K562 (cell line): ENCODE measurements at regions not wholly inside any gene's neighbourhood (a gene's known extent, or its start where the extent isn't known, plus 50 kb on each side); places are given as distances from the start of the nearest gene placed in this dataset.

Experiments
- ATAC-seq: fragments of 200-7000 bp; cut with Tn5 transposase; 3 replicates; pipeline ENCODE4 v1.9.1; 2020; ENCODE audit warnings: moderate library complexity
- BruUV-seq: library from RNA; stranded (reverse); fragments of 400-500 nt; replicated peaks from 2 replicates; lab custom pipeline; 2021; lab: Mats Ljungman, UMichigan
- CTCF ChIA-PET: fragments of 300-600 bp; formaldehyde crosslinking; extraction: SDS; loops from one replicate; lab custom pipeline; 2021; ENCODE audit warnings: low intra/inter-chr PET ratio; lab: Yijun Ruan, JAX
- POLR2A ChIA-PET: fragments of 300-600, 350-650 bp; sonication (Branson Sonifier 250); formaldehyde crosslinking; extraction: SDS; loops from one replicate; lab custom pipeline; 2021; ENCODE audit warnings: antibody characterized with exemption, inconsistent platforms; lab: Yijun Ruan, JAX
- DNase-seq, 4 experiments: peaks; one replicate each; pipeline versions ENCODE4 v3.0.0 to v3.0.0-alpha.2; 2011 to 2018; ENCODE audit warnings: low spot score in 3 of 4, mixed read lengths in 3 of 4; ENCODE audit errors: extremely low read depth in 1 of 4
- FAIRE-seq: peaks from 2 replicates; lab custom pipeline; 2011; peaks lifted over from hg19 to GRCh38; lab: Jason Lieb, UNC
- H2AFZ ChIP-seq: 2 replicates; pipeline ENCODE4 v1.6.0; 2011; ENCODE audit warnings: low read depth, low read length, control low read depth, inconsistent platforms
- H3K27ac ChIP-seq: fragments of 200-600 bp; 3 replicates; pipeline ENCODE4 v1.8.0; 2011; ENCODE audit warnings: low read depth, mild to moderate bottlenecking, control low read depth, inconsistent platforms, low read length, moderate library complexity, mixed read lengths; ENCODE audit errors: extremely low read depth
- H3K27me3 ChIP-seq, 2 experiments: fragments of 300-600 bp in 1 of 2; 2 replicates in 1 of 2; 3 replicates in 1 of 2; pipeline versions ENCODE4 v1.6.0 to v1.8.0; 2011; ENCODE audit warnings: inconsistent platforms in 2 of 2, low read length in 2 of 2, mild to moderate bottlenecking in 1 of 2, mixed read lengths in 1 of 2, moderate library complexity in 1 of 2; ENCODE audit not compliant: control insufficient read depth in 2 of 2, insufficient read depth in 2 of 2
- H3K36me3 ChIP-seq: fragments of 300-600 bp; 3 replicates; pipeline ENCODE4 v1.8.0; 2011; ENCODE audit warnings: mild to moderate bottlenecking, low read length, inconsistent platforms; ENCODE audit not compliant: control insufficient read depth, insufficient read depth
- H3K4me1 ChIP-seq, 2 experiments: fragments of 200-600 bp in 1 of 2; replicated peaks in 1 of 2; 2 replicates in 1 of 2; 3 replicates in 1 of 2; pipeline versions ENCODE4 v1.5.1 to v1.8.0; 2011; ENCODE audit warnings: inconsistent platforms in 2 of 2, low read length in 2 of 2, mild to moderate bottlenecking in 1 of 2, mixed read lengths in 1 of 2, moderate library complexity in 1 of 2; ENCODE audit not compliant: control insufficient read depth in 2 of 2, insufficient read depth in 2 of 2
- H3K4me2 ChIP-seq: 2 replicates; pipeline ENCODE4 v1.6.1; 2011; ENCODE audit warnings: low read length, control low read depth, inconsistent platforms, mixed read lengths; ENCODE audit not compliant: insufficient read depth
- H3K4me3 ChIP-seq: fragments of 200-600 bp; sonication (generic), shearing (Covaris generic); 2 replicates; pipeline ENCODE4 v1.5.1; 2016; ENCODE audit warnings: control low read depth, inconsistent platforms
- H3K79me2 ChIP-seq: fragments of 200-600 bp; 3 replicates; pipeline ENCODE4 v1.8.0; 2011; ENCODE audit warnings: low read length, inconsistent platforms; ENCODE audit not compliant: control insufficient read depth, insufficient read depth
- H3K9ac ChIP-seq, 2 experiments: 2 replicates each; pipeline versions ENCODE4 v1.6.0 to v1.6.1; 2011; ENCODE audit warnings: low read depth in 2 of 2, low read length in 2 of 2, control low read depth in 1 of 2, inconsistent platforms in 1 of 2, mild to moderate bottlenecking in 1 of 2, mixed read lengths in 1 of 2; ENCODE audit not compliant: insufficient read depth in 1 of 2
- H3K9me1 ChIP-seq: one replicate; pipeline ENCODE4 v1.6.0; 2011; ENCODE audit warnings: inconsistent platforms, mild to moderate bottlenecking, low read length, moderate library complexity; ENCODE audit not compliant: control insufficient read depth, insufficient read depth
- H3K9me3 ChIP-seq: replicated peaks from 2 replicates; pipeline ENCODE4 v1.5.1; 2011; ENCODE audit warnings: low read depth, low read length, inconsistent platforms; ENCODE audit not compliant: control insufficient read depth, insufficient read depth
- H4K20me1 ChIP-seq: replicated peaks from 2 replicates; pipeline ENCODE4 v1.6.1; 2011; ENCODE audit warnings: low read length, inconsistent platforms, mixed read lengths; ENCODE audit not compliant: control insufficient read depth, insufficient read depth
- BHLHE40 ChIP-seq: IDR thresholded peaks from 2 replicates; pipeline ENCODE4 v1.6.1; 2011; ENCODE audit warnings: low read length, improper control_type of control experiment
- EP300 ChIP-seq: IDR thresholded peaks from 2 replicates; pipeline ENCODE4 v1.6.1; 2012; ENCODE audit warnings: low read length, improper control_type of control experiment
- FOXP1 ChIP-seq: sonication (generic); formaldehyde crosslinking; IDR thresholded peaks from 2 replicates; pipeline ENCODE4 v1.8.0; 2022; ENCODE audit warnings: mild to moderate bottlenecking, missing genetic modification reagents
- HMG20B ChIP-seq: fragments of 250-450 bp; sonication (Bioruptor Pico); IDR thresholded peaks from 2 replicates; pipeline ENCODE4 v1.5.0; 2021; ENCODE audit warnings: mild to moderate bottlenecking
- HNRNPL ChIP-seq: fragments of 200-400 bp; formaldehyde crosslinking; IDR thresholded peaks from 2 replicates; pipeline ENCODE4 v1.6.1; 2017; ENCODE audit warnings: low read depth, mild to moderate bottlenecking, low read length
- KDM2B ChIP-seq: fragments of 250-450 bp; sonication (Bioruptor Pico); IDR thresholded peaks from 2 replicates; pipeline ENCODE4 v1.8.0; 2021; ENCODE audit warnings: mild to moderate bottlenecking, moderate library complexity
- MTF1 ChIP-seq: fragments of 250-450 bp; sonication (Bioruptor Pico); IDR thresholded peaks from 2 replicates; pipeline ENCODE4 v1.9.0; 2021; ENCODE audit warnings: moderate library complexity, mild to moderate bottlenecking, inconsistent platforms, borderline replicate concordance
- NFATC3 ChIP-seq: fragments of 450-650 bp; IDR thresholded peaks from 2 replicates; pipeline ENCODE4 v1.6.1; 2017; ENCODE audit warnings: mild to moderate bottlenecking
- POLR2G ChIP-seq: fragments of 200-400 bp; formaldehyde crosslinking; IDR thresholded peaks from 2 replicates; pipeline ENCODE4 v1.6.1; 2017; ENCODE audit warnings: low read depth, mild to moderate bottlenecking, antibody characterized with exemption, low read length, moderate library complexity
- PURB ChIP-seq: sonication (generic); formaldehyde crosslinking; IDR thresholded peaks from 2 replicates; pipeline ENCODE4 v1.9.0; 2021; ENCODE audit warnings: low read depth, mild to moderate bottlenecking, missing genetic modification reagents
- RBM39 ChIP-seq: fragments of 200-400 bp; formaldehyde crosslinking; optimal IDR thresholded peaks from 2 replicates; pipeline ENCODE3; 2018; ENCODE audit warnings: low read depth, low read length
- RFX7 ChIP-seq: fragments of 250-450 bp; sonication (Bioruptor Pico); IDR thresholded peaks from 2 replicates; pipeline ENCODE4 v1.5.1; 2021; ENCODE audit warnings: mild to moderate bottlenecking
- ZNF644 ChIP-seq: fragments of 200-800 bp; sonication (Bioruptor generic); IDR thresholded peaks from 2 replicates; pipeline ENCODE4 v1.6.1; 2016; ENCODE audit warnings: low read depth, missing genetic modification characterization, missing compliant biosample characterization
- WGBS: fragments of 100-300 bp; shearing (Covaris generic); methylation state at CpG from one replicate; pipeline ENCODE4 v1.1.6; 2016; ENCODE audit warnings: low coverage, mixed read lengths; ENCODE audit not compliant: insufficient coverage; ENCODE audit errors: missing lambda C conversion rate; 5-methylcytosine and 5-hydroxymethylcytosine counted together
- in situ Hi-C: fragments of 300-500 bp; cut with MboI; formaldehyde crosslinking; loops from 4 replicates; pipeline ENCODE4 v1.15.0; 2018; ENCODE audit warnings: inconsistent platforms, mixed read lengths
- intact Hi-C: fragments of 100-400 bp; cut with micrococcal nuclease; formaldehyde crosslinking; loops from 2 replicates; pipeline ENCODE4 v1.14.2; 2022
- TF ChIP-seq, protein P1 (sequence below): fragments of 450-650 bp; IDR thresholded peaks from one replicate; pipeline ENCODE4 v1.6.1; 2018; ENCODE audit warnings: mild to moderate bottlenecking, moderate library complexity; ENCODE audit not compliant: partially characterized antibody
- TF ChIP-seq, protein P2 (sequence below): sonication (generic); formaldehyde crosslinking; IDR thresholded peaks from 2 replicates; pipeline ENCODE4 v1.8.1; 2023; ENCODE audit warnings: mild to moderate bottlenecking, missing genetic modification reagents

DNA sequence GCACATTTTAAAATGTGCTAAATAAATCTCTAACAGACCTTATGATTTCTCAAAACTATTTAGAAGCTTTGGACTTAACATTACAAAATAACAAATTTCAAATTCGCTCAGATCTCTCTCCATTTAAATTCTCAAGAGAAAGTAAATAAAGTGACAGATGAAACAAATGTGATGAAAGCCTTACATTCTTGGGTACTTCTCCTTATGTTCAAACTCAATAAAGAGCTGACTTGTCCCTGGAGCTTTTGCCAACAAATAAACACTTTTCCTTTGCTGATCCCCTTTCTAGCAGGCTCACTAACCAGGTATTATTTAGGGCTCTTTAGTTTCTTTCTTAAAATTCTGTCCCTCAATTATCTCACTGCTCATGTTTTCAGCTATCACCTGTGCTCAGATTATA lies 259.1 kb upstream of the ARPP21 start:
- Histone ChIP-seq H3K9me3 (no peaks in the 10 kb centered on the region; the same call in 1 of the 2 replicates), H3K27ac (no peak overlapping the region), H3K79me2 (no peaks in the 10 kb centered on the region), H2AFZ (no peak overlapping the region), H3K27me3 (no peaks in the 10 kb centered on the region), H4K20me1 (no peaks in the 10 kb centered on the region), H3K4me1 (no peaks in the 10 kb centered on the region), H3K4me3 (no peak overlapping the region), H3K36me3 (no peaks in the 10 kb centered on the region), H3K4me2 (no peak overlapping the region), H3K9me1 (no peaks in the 10 kb centered on the region), H3K9ac (no peak overlapping the region)
- TF ChIP-seq, protein P1, sequence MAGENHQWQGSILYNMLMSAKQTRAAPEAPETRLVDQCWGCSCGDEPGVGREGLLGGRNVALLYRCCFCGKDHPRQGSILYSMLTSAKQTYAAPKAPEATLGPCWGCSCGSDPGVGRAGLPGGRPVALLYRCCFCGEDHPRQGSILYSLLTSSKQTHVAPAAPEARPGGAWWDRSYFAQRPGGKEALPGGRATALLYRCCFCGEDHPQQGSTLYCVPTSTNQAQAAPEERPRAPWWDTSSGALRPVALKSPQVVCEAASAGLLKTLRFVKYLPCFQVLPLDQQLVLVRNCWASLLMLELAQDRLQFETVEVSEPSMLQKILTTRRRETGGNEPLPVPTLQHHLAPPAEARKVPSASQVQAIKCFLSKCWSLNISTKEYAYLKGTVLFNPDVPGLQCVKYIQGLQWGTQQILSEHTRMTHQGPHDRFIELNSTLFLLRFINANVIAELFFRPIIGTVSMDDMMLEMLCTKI: no peak
- TF ChIP-seq, protein P2, sequence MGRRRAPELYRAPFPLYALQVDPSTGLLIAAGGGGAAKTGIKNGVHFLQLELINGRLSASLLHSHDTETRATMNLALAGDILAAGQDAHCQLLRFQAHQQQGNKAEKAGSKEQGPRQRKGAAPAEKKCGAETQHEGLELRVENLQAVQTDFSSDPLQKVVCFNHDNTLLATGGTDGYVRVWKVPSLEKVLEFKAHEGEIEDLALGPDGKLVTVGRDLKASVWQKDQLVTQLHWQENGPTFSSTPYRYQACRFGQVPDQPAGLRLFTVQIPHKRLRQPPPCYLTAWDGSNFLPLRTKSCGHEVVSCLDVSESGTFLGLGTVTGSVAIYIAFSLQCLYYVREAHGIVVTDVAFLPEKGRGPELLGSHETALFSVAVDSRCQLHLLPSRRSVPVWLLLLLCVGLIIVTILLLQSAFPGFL (CRISPR knock-in tag): no peak
- no peak for TF ChIP-seq NFATC3
- TF ChIP-seq KDM2B (CRISPR knock-in tag): no peak
- no peak for TF ChIP-seq POLR2G
- no peak for TF ChIP-seq MTF1 (CRISPR knock-in tag)
- no peak for TF ChIP-seq RFX7
- TF ChIP-seq HNRNPL: no peak
- no peak for TF ChIP-seq BHLHE40
- TF ChIP-seq EP300: no peak
- TF ChIP-seq RBM39: no peak
- no peak for TF ChIP-seq ZNF644 (tag)
- no peak for TF ChIP-seq FOXP1
- no peak for TF ChIP-seq HMG20B (CRISPR knock-in tag)
- no peak for TF ChIP-seq PURB (CRISPR knock-in tag)
- in situ Hi-C loops: no loop called here
- intact Hi-C loops: no loop called here
- ATAC-seq (no peak), DNase-seq (no peak), FAIRE-seq (no peak)
- ChIA-PET CTCF (no interaction called here), POLR2A (no interaction called here)
- no TSS peak for BruUV-seq
- 0% methylated on average over 1 of the region's 1 CpG for WGBS
